ENCODE measurements at regions not wholly inside any gene's neighbourhood (a gene's known extent, or its start where the extent isn't known, plus 50 kb on each side); places are given as distances from the start of the nearest gene placed in this dataset.

DNA sequence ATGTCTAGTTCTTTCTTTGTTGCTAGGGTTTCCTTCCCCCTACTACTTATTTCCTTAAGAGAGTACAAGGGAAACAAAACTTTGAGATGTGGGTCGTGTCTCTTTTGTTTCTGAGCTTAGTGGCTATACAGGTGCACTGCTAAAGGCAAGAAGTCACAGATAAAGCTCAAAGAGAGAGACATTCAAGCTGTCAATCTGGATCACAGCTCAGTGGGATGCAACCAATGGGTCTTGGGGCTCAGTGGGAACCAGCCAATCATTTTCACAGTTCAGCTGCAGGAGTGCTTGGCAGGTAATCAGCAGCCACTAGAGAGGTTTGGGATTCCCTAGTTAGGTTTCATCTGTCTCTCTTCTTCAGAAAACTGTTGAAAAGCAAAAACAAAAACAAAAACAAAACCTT lies 135.4 kb upstream of the SGCD start:
- TF ChIP-seq MXD4 (CRISPR knock-in tag; IDR thresholded peaks at IDR 0.05; ENCODE audit: borderline replicate concordance): no peak
- TF ChIP-seq, protein P1, sequence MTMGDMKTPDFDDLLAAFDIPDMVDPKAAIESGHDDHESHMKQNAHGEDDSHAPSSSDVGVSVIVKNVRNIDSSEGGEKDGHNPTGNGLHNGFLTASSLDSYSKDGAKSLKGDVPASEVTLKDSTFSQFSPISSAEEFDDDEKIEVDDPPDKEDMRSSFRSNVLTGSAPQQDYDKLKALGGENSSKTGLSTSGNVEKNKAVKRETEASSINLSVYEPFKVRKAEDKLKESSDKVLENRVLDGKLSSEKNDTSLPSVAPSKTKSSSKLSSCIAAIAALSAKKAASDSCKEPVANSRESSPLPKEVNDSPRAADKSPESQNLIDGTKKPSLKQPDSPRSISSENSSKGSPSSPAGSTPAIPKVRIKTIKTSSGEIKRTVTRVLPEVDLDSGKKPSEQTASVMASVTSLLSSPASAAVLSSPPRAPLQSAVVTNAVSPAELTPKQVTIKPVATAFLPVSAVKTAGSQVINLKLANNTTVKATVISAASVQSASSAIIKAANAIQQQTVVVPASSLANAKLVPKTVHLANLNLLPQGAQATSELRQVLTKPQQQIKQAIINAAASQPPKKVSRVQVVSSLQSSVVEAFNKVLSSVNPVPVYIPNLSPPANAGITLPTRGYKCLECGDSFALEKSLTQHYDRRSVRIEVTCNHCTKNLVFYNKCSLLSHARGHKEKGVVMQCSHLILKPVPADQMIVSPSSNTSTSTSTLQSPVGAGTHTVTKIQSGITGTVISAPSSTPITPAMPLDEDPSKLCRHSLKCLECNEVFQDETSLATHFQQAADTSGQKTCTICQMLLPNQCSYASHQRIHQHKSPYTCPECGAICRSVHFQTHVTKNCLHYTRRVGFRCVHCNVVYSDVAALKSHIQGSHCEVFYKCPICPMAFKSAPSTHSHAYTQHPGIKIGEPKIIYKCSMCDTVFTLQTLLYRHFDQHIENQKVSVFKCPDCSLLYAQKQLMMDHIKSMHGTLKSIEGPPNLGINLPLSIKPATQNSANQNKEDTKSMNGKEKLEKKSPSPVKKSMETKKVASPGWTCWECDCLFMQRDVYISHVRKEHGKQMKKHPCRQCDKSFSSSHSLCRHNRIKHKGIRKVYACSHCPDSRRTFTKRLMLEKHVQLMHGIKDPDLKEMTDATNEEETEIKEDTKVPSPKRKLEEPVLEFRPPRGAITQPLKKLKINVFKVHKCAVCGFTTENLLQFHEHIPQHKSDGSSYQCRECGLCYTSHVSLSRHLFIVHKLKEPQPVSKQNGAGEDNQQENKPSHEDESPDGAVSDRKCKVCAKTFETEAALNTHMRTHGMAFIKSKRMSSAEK (CRISPR knock-in tag; IDR thresholded peaks at IDR 0.05; ENCODE audit: borderline replicate concordance): no peak
- no peak for TF ChIP-seq ZNF416 (CRISPR knock-in tag; IDR thresholded peaks at IDR 0.05)
- no peak for TF ChIP-seq ZBTB21 (CRISPR knock-in tag; IDR thresholded peaks at IDR 0.05; ENCODE audit: borderline replicate concordance)
- TF ChIP-seq, protein P2, sequence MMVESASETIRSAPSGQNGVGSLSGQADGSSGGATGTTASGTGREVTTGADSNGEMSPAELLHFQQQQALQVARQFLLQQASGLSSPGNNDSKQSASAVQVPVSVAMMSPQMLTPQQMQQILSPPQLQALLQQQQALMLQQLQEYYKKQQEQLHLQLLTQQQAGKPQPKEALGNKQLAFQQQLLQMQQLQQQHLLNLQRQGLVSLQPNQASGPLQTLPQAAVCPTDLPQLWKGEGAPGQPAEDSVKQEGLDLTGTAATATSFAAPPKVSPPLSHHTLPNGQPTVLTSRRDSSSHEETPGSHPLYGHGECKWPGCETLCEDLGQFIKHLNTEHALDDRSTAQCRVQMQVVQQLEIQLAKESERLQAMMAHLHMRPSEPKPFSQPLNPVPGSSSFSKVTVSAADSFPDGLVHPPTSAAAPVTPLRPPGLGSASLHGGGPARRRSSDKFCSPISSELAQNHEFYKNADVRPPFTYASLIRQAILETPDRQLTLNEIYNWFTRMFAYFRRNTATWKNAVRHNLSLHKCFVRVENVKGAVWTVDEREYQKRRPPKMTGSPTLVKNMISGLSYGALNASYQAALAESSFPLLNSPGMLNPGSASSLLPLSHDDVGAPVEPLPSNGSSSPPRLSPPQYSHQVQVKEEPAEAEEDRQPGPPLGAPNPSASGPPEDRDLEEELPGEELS (CRISPR knock-in tag; IDR thresholded peaks at IDR 0.05): no peak
- TF ChIP-seq, protein P3, sequence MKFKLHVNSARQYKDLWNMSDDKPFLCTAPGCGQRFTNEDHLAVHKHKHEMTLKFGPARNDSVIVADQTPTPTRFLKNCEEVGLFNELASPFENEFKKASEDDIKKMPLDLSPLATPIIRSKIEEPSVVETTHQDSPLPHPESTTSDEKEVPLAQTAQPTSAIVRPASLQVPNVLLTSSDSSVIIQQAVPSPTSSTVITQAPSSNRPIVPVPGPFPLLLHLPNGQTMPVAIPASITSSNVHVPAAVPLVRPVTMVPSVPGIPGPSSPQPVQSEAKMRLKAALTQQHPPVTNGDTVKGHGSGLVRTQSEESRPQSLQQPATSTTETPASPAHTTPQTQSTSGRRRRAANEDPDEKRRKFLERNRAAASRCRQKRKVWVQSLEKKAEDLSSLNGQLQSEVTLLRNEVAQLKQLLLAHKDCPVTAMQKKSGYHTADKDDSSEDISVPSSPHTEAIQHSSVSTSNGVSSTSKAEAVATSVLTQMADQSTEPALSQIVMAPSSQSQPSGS (CRISPR knock-in tag; IDR thresholded peaks at IDR 0.05; ENCODE audit: borderline replicate concordance, low read depth): no peak
- TF ChIP-seq RELA (CRISPR knock-in tag; IDR thresholded peaks at IDR 0.05; ENCODE audit: borderline replicate concordance): no peak
- TF ChIP-seq FOXK1 (CRISPR knock-in tag; IDR thresholded peaks at IDR 0.05): no peak
- Mint-ChIP-seq H3K9me3 (peaks cover 13% of the 10 kb centered on the region), H3K4me1 (no peaks in the 10 kb centered on the region), H3K4me3 (no peak overlapping the region), H3K36me3 (no peaks in the 10 kb centered on the region), H3K27ac (no peak overlapping the region), H3K27me3 (ENCODE audit: low read depth) (no peaks in the 10 kb centered on the region)
- DNase-seq (ENCODE audit: low spot score): no peak
- no peak for ATAC-seq
- ChIA-PET CTCF (no interaction called here), POLR2A (no interaction called here)

DNA sequence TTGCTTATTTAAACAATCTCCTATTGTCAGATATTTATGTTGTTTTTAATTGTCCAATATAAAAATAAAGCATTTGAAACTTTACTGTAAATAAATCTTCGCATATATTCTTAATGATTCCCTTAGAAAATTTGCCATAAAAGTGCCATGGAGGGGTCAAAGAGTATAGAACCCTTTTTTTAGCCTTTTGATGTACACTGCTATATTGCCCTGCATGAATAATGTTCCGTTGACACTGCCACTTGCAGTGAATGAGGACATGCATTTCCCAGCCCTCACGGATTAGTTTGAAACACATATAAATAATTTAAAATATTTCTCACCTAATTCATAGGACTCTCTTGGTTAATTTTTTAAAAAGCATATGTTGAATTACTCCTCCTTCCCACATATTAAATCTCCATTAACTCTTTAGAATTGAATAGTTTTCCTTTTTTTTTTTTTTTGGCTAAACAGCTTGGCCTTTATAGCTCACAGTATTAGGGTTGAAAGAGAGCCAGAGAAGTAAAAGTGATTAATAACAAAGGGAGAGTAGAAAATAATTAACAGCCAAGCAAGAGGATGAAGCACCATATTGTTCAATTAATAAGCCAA lies 129.8 kb upstream of the SGCD start:
- Mint-ChIP-seq H3K27ac (no peak overlapping the region), H3K36me3 (no peaks in the 10 kb centered on the region), H3K4me1 (peaks cover 9% of the 10 kb centered on the region), H3K4me3 (no peak overlapping the region), H3K27me3 (ENCODE audit: low read depth) (no peaks in the 10 kb centered on the region), H3K9me3 (peaks cover 12% of the 10 kb centered on the region)
- ChIA-PET CTCF (no interaction called here), POLR2A (no interaction called here)
- no peak for ATAC-seq
- TF ChIP-seq, protein P4, sequence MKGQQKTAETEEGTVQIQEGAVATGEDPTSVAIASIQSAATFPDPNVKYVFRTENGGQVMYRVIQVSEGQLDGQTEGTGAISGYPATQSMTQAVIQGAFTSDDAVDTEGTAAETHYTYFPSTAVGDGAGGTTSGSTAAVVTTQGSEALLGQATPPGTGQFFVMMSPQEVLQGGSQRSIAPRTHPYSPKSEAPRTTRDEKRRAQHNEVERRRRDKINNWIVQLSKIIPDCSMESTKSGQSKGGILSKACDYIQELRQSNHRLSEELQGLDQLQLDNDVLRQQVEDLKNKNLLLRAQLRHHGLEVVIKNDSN (CRISPR knock-in tag; IDR thresholded peaks at IDR 0.05): no peak
- TF ChIP-seq, protein P5, sequence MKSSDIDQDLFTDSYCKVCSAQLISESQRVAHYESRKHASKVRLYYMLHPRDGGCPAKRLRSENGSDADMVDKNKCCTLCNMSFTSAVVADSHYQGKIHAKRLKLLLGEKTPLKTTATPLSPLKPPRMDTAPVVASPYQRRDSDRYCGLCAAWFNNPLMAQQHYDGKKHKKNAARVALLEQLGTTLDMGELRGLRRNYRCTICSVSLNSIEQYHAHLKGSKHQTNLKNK (CRISPR knock-in tag; IDR thresholded peaks at IDR 0.05): no peak
- TF ChIP-seq ZNF121 (CRISPR knock-in tag; IDR thresholded peaks at IDR 0.05) (no peak), RORB (CRISPR knock-in tag; IDR thresholded peaks at IDR 0.05) (no peak), KAT7 (CRISPR knock-in tag; IDR thresholded peaks at IDR 0.05; ENCODE audit: borderline replicate concordance) (no peak), NR2C2 (CRISPR knock-in tag; IDR thresholded peaks at IDR 0.05) (no peak), NR3C1 (CRISPR knock-in tag; conservative IDR thresholded peaks at IDR 0.05; ENCODE audit: low read depth) (no peak)
- TF ChIP-seq, protein P6, sequence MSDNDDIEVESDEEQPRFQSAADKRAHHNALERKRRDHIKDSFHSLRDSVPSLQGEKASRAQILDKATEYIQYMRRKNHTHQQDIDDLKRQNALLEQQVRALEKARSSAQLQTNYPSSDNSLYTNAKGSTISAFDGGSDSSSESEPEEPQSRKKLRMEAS (CRISPR knock-in tag; IDR thresholded peaks at IDR 0.05): no peak
- TF ChIP-seq, protein P7, sequence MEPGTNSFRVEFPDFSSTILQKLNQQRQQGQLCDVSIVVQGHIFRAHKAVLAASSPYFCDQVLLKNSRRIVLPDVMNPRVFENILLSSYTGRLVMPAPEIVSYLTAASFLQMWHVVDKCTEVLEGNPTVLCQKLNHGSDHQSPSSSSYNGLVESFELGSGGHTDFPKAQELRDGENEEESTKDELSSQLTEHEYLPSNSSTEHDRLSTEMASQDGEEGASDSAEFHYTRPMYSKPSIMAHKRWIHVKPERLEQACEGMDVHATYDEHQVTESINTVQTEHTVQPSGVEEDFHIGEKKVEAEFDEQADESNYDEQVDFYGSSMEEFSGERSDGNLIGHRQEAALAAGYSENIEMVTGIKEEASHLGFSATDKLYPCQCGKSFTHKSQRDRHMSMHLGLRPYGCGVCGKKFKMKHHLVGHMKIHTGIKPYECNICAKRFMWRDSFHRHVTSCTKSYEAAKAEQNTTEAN (CRISPR knock-in tag; IDR thresholded peaks at IDR 0.05): no peak
- DNase-seq (ENCODE audit: low spot score): no peak
